Naive B cell (primary cell): ENCODE measurements at regions not wholly inside any gene's neighbourhood (a gene's known extent, or its start where the extent isn't known, plus 50 kb on each side); places are given as distances from the start of the nearest gene placed in this dataset.
"Not testable (repeated sequence)": the region's sequence is repeated elsewhere in the genome, so short reads cannot be mapped to it uniquely, and the experiment has no call there.

Experiments used
- ATAC-seq, 2 donors: fragments of 150-1000 bp; cut with Tn5 transposase; 2 replicates each; pipeline ENCODE4 v1.10.0; 2021; ENCODE audit warnings: low read depth in 2 of 2, mild to moderate bottlenecking in 2 of 2, moderate library complexity in 2 of 2
- DNase-seq: peaks from one replicate; pipeline ENCODE4 v3.0.0; 2022
- H3K27ac Mint-ChIP-seq, 6 donors: one replicate each; pipeline ENCODE4 v1.8.0; 2020 to 2022; ENCODE audit warnings: mild to moderate bottlenecking in 6 of 6, mixed read lengths in 6 of 6, moderate library complexity in 5 of 6, inconsistent platforms in 2 of 6
- H3K27me3 Mint-ChIP-seq, 3 donors: one replicate each; pipeline ENCODE4 v1.8.0; 2021 to 2022; ENCODE audit warnings: mixed read lengths in 3 of 3, mild to moderate bottlenecking in 1 of 3
- H3K36me3 Mint-ChIP-seq, 2 donors: one replicate each; pipeline ENCODE4 v1.8.0; 2020 to 2022; ENCODE audit warnings: mixed read lengths in 2 of 2, inconsistent platforms in 1 of 2, mild to moderate bottlenecking in 1 of 2
- H3K4me1 Mint-ChIP-seq, 3 donors: one replicate each; pipeline ENCODE4 v1.8.0; 2020 to 2022; ENCODE audit warnings: mixed read lengths in 3 of 3, inconsistent platforms in 1 of 3, mild to moderate bottlenecking in 1 of 3, moderate library complexity in 1 of 3
- H3K4me3 Mint-ChIP-seq, 8 donors: one replicate each; pipeline ENCODE4 v1.8.0; 2020 to 2022; ENCODE audit warnings: mild to moderate bottlenecking in 8 of 8, mixed read lengths in 8 of 8, moderate library complexity in 8 of 8, inconsistent platforms in 2 of 8
- H3K9me3 Mint-ChIP-seq, 7 donors: one replicate each; pipeline ENCODE4 v1.8.0; 2020 to 2022; ENCODE audit warnings: mixed read lengths in 7 of 7, mild to moderate bottlenecking in 5 of 7, inconsistent platforms in 2 of 7, moderate library complexity in 1 of 7

GRCh38 chr3:181985386-181985785 lies 273.7 kb downstream of the SOX2 start:
- no peak for DNase-seq
- H3K36me3 Mint-ChIP-seq = no peaks in the 10 kb centered on the region

GRCh38 chr3:181987736-181988135 lies 276.0 kb downstream of the SOX2 start:
- DNase-seq (no peak), ATAC-seq (no peak)
- Mint-ChIP-seq H3K4me1 (no peaks in the 10 kb centered on the region), H3K4me3 (no peak overlapping the region), H3K27ac (no peak overlapping the region), H3K36me3 (no peaks in the 10 kb centered on the region), H3K9me3 (peaks cover 0 to 11% (median 4%) of the 10 kb centered on the region in 7 donors), H3K27me3 (no peaks in the 10 kb centered on the region)

More at GRCh38 chr3:181985386-181985785, 273.7 kb downstream of the SOX2 start:
- H3K9me3 Mint-ChIP-seq = peaks cover 4 to 20% (median 5%) of the 10 kb centered on the region in 7 donors
- H3K27me3 Mint-ChIP-seq = no peaks in the 10 kb centered on the region
- H3K4me1 Mint-ChIP-seq = no peaks in the 10 kb centered on the region
- H3K27ac Mint-ChIP-seq = no peak overlapping the region
- no peak for ATAC-seq
- no peak overlapping the region for H3K4me3 Mint-ChIP-seq

- Mint-ChIP-seq H3K27me3 (no peaks in the 10 kb centered on the region), H3K36me3 (no peaks in the 10 kb centered on the region), H3K4me1 (no peaks in the 10 kb centered on the region), H3K4me3 (no peak overlapping the region), H3K9me3 (peaks cover 1 to 7% (median 5%) of the 10 kb centered on the region in 7 donors), H3K27ac (no peak overlapping the region)
- ATAC-seq (no peak), DNase-seq (no peak)
These were observed 287.1 kb downstream of the SOX2 start for GRCh38 chr3:181998828-181999227.

- Mint-ChIP-seq H3K4me1 (no peaks in the 10 kb centered on the region), H3K9me3 (peaks cover 1 to 7% (median 5%) of the 10 kb centered on the region in 7 donors), H3K36me3 (no peaks in the 10 kb centered on the region), H3K4me3 (no peak overlapping the region), H3K27ac (no peak overlapping the region), H3K27me3 (no peaks in the 10 kb centered on the region)
- DNase-seq = no peak
- no peak for ATAC-seq
These were observed 287.6 kb downstream of the SOX2 start for GRCh38 chr3:181999314-181999713.

GRCh38 chr3:182000447-182000846 lies 288.7 kb downstream of the SOX2 start:
- H3K36me3 Mint-ChIP-seq = no peaks in the 10 kb centered on the region
- H3K4me3 Mint-ChIP-seq = no peak overlapping the region
- peaks cover 0 to 7% (median 3%) of the 10 kb centered on the region in 7 donors for H3K9me3 Mint-ChIP-seq
- H3K4me1 Mint-ChIP-seq = no peaks in the 10 kb centered on the region
- ATAC-seq = no peak
- no peak overlapping the region for H3K27ac Mint-ChIP-seq
- DNase-seq = no peak
- H3K27me3 Mint-ChIP-seq = no peaks in the 10 kb centered on the region

- H3K27ac Mint-ChIP-seq = no peak overlapping the region
- H3K4me1 Mint-ChIP-seq = no peaks in the 10 kb centered on the region
- H3K27me3 Mint-ChIP-seq = no peaks in the 10 kb centered on the region
- H3K36me3 Mint-ChIP-seq = no peaks in the 10 kb centered on the region
- DNase-seq (no peak), ATAC-seq (no peak)
- H3K9me3 Mint-ChIP-seq = peaks cover 0 to 11% (median 2%) of the 10 kb centered on the region in 7 donors
- H3K4me3 Mint-ChIP-seq = no peak overlapping the region
These were observed 293.5 kb downstream of the SOX2 start for GRCh38 chr3:182005219-182005618.

GRCh38 chr3:182005701-182006100 lies 294.0 kb downstream of the SOX2 start:
- DNase-seq = no peak
- H3K27ac Mint-ChIP-seq = no peak overlapping the region
- no peak overlapping the region for H3K4me3 Mint-ChIP-seq
- no peaks in the 10 kb centered on the region for H3K36me3 Mint-ChIP-seq
- H3K27me3 Mint-ChIP-seq = no peaks in the 10 kb centered on the region
- no peak for ATAC-seq
- no peaks in the 10 kb centered on the region for H3K4me1 Mint-ChIP-seq
- H3K9me3 Mint-ChIP-seq = peaks cover 0 to 11% (median 0%) of the 10 kb centered on the region in 7 donors

GRCh38 chr3:182006431-182006830 lies 294.7 kb downstream of the SOX2 start:
- H3K4me1 Mint-ChIP-seq = no peaks in the 10 kb centered on the region
- H3K9me3 Mint-ChIP-seq = peaks cover 0 to 9% (median 0%) of the 10 kb centered on the region in 7 donors
- no peaks in the 10 kb centered on the region for H3K27me3 Mint-ChIP-seq
- H3K36me3 Mint-ChIP-seq = no peaks in the 10 kb centered on the region
- no peak for ATAC-seq
- H3K27ac Mint-ChIP-seq = no peak overlapping the region
- no peak overlapping the region for H3K4me3 Mint-ChIP-seq
- no peak for DNase-seq

- ATAC-seq (no peak), DNase-seq (no peak)
- no peaks in the 10 kb centered on the region for H3K27me3 Mint-ChIP-seq
- H3K4me3 Mint-ChIP-seq = no peak overlapping the region
- no peaks in the 10 kb centered on the region for H3K4me1 Mint-ChIP-seq
- no peak overlapping the region for H3K27ac Mint-ChIP-seq
- H3K36me3 Mint-ChIP-seq = no peaks in the 10 kb centered on the region
- peaks cover 0 to 9% (median 0%) of the 10 kb centered on the region in 7 donors for H3K9me3 Mint-ChIP-seq
These were observed 295.7 kb downstream of the SOX2 start for GRCh38 chr3:182007441-182007840.

- Mint-ChIP-seq H3K4me1 (no peaks in the 10 kb centered on the region), H3K36me3 (no peaks in the 10 kb centered on the region), H3K4me3 (no peak overlapping the region), H3K27ac (no peak overlapping the region), H3K27me3 (no peaks in the 10 kb centered on the region), H3K9me3 (peaks cover 0 to 4% (median 0%) of the 10 kb centered on the region in 7 donors)
- DNase-seq (no peak), ATAC-seq (no peak)
These were observed 306.6 kb downstream of the SOX2 start for GRCh38 chr3:182018361-182018760.

- H3K27ac Mint-ChIP-seq = no peak overlapping the region
- peaks cover 0 to 4% (median 0%) of the 10 kb centered on the region in 7 donors for H3K9me3 Mint-ChIP-seq
- H3K27me3 Mint-ChIP-seq = no peaks in the 10 kb centered on the region
- no peaks in the 10 kb centered on the region for H3K4me1 Mint-ChIP-seq
- no peak overlapping the region for H3K4me3 Mint-ChIP-seq
- no peak for ATAC-seq
- no peaks in the 10 kb centered on the region for H3K36me3 Mint-ChIP-seq
- no peak for DNase-seq
These were observed 308.2 kb downstream of the SOX2 start for GRCh38 chr3:182019926-182020325.

GRCh38 chr3:182023843-182024242 lies 312.1 kb downstream of the SOX2 start:
- H3K36me3 Mint-ChIP-seq = no peaks in the 10 kb centered on the region
- no peak for ATAC-seq
- no peak overlapping the region for H3K4me3 Mint-ChIP-seq
- H3K9me3 Mint-ChIP-seq = peaks cover 0 to 4% (median 0%) of the 10 kb centered on the region in 7 donors
- no peaks in the 10 kb centered on the region for H3K4me1 Mint-ChIP-seq
- no peak for DNase-seq
- no peak overlapping the region for H3K27ac Mint-ChIP-seq
- no peaks in the 10 kb centered on the region for H3K27me3 Mint-ChIP-seq

- no peaks in the 10 kb centered on the region for H3K4me1 Mint-ChIP-seq
- no peak for ATAC-seq
- no peaks in the 10 kb centered on the region for H3K36me3 Mint-ChIP-seq
- no peak for DNase-seq
- no peak overlapping the region for H3K4me3 Mint-ChIP-seq
- peaks cover 0 to 2% (median 0%) of the 10 kb centered on the region in 7 donors for H3K9me3 Mint-ChIP-seq
- H3K27ac Mint-ChIP-seq = no peak overlapping the region
- no peaks in the 10 kb centered on the region for H3K27me3 Mint-ChIP-seq
These were observed 315.6 kb downstream of the SOX2 start for GRCh38 chr3:182027366-182027765.

- Mint-ChIP-seq H3K36me3 (no peaks in the 10 kb centered on the region), H3K4me3 (no peak overlapping the region), H3K27me3 (no peaks in the 10 kb centered on the region), H3K4me1 (no peaks in the 10 kb centered on the region), H3K27ac (no peak overlapping the region), H3K9me3 (peaks cover 0 to 2% (median 0%) of the 10 kb centered on the region in 7 donors)
- ATAC-seq (no peak), DNase-seq (no peak)
These were observed 316.4 kb downstream of the SOX2 start for GRCh38 chr3:182028081-182028480.

- H3K4me3 Mint-ChIP-seq, H3K27ac Mint-ChIP-seq, ATAC-seq, H3K4me1 Mint-ChIP-seq, H3K36me3 Mint-ChIP-seq, H3K27me3 Mint-ChIP-seq, DNase-seq: not testable (repeated sequence)
- H3K9me3 Mint-ChIP-seq = peaks cover 0 to 10% (median 2%) of the 10 kb centered on the region in 7 donors
These were observed 322.5 kb downstream of the SOX2 start for GRCh38 chr3:182034231-182034630.
